ENCODE measurements at regions not wholly inside any gene's neighbourhood (a gene's known extent, or its start where the extent isn't known, plus 50 kb on each side); places are given as distances from the start of the nearest gene placed in this dataset.

DNA sequence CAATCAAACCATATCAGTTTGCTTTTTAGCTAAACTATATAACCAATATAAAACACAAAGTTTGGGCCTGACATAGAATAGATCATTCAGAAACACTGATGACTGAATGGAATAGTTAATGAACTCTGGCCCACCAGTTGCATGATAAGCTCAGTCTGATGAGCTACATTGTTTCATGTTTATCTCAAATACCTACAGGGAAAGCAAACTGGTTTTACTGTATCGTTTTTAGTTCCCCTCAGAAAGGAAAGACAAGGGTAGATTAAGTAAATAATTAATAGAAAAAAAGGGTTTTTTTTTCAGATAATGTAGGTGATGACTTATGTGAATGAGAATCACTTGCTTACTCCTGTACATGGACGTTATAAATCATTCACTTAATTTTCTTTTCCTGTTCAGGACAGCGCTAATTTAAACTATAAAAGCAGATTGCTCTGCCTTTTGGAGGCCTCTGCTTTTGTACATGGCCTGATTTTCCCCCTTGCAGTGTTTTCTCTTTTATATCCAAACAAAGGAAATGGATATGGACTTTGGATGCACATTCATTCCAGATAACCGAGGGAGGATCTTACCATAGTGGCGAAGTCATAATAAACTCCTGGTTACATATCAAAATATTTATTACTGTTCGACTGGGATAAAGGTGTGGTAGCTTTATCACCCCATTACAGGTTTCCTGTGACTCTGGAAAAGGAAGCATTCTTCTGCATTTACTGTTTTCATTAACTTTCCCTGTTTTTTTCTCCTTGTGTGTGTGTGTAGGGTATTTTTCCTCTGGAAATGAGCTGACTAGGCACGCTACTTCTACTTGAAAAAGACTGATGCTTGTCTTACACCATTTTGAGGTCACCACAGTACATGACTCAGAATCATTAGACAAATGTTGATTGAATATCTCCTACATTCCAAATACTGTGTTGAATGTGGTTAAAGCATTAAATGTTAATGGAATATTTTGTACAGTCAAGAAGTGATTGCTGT, 373.1 kb upstream of the HS3ST1 start:
- Histone ChIP-seq H3K36me3 (ENCODE audit: insufficient read depth, low read length) (no peaks in the 10 kb centered on the region), H2AFZ (ENCODE audit: low read depth, low read length) (no peak overlapping the region), H3K4me2 (ENCODE audit: low read length) (no peak overlapping the region), H3K9me3 (ENCODE audit: low read length) (no peaks in the 10 kb centered on the region), H3K27me3 (ENCODE audit: insufficient read depth, low read depth, low read length) (no peaks in the 10 kb centered on the region), H3K4me3 (ENCODE audit: low read length) (no peak overlapping the region), H4K20me1 (ENCODE audit: insufficient read depth) (no peaks in the 10 kb centered on the region), H3K9me2 (ENCODE audit: insufficient read depth, low read length) (no peaks in the 10 kb centered on the region), H3K79me2 (replicated peaks; ENCODE audit: insufficient read depth, low read length) (no peaks in the 10 kb centered on the region), H3K27ac (ENCODE audit: low read length) (no peak overlapping the region), H3K9ac (ENCODE audit: low read length) (no peak overlapping the region), H3F3A (ENCODE audit: insufficient read depth, low read length, poor library complexity, severe bottlenecking) (no peaks in the 10 kb centered on the region)
- TF ChIP-seq TAF1 (IDR thresholded peaks at IDR 0.05; ENCODE audit: low read depth), result no peak
- TF ChIP-seq, protein P1, sequence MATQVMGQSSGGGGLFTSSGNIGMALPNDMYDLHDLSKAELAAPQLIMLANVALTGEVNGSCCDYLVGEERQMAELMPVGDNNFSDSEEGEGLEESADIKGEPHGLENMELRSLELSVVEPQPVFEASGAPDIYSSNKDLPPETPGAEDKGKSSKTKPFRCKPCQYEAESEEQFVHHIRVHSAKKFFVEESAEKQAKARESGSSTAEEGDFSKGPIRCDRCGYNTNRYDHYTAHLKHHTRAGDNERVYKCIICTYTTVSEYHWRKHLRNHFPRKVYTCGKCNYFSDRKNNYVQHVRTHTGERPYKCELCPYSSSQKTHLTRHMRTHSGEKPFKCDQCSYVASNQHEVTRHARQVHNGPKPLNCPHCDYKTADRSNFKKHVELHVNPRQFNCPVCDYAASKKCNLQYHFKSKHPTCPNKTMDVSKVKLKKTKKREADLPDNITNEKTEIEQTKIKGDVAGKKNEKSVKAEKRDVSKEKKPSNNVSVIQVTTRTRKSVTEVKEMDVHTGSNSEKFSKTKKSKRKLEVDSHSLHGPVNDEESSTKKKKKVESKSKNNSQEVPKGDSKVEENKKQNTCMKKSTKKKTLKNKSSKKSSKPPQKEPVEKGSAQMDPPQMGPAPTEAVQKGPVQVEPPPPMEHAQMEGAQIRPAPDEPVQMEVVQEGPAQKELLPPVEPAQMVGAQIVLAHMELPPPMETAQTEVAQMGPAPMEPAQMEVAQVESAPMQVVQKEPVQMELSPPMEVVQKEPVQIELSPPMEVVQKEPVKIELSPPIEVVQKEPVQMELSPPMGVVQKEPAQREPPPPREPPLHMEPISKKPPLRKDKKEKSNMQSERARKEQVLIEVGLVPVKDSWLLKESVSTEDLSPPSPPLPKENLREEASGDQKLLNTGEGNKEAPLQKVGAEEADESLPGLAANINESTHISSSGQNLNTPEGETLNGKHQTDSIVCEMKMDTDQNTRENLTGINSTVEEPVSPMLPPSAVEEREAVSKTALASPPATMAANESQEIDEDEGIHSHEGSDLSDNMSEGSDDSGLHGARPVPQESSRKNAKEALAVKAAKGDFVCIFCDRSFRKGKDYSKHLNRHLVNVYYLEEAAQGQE (IDR thresholded peaks at IDR 0.05; ENCODE audit: borderline replicate concordance), result no peak
- TF ChIP-seq MXI1 (conservative IDR thresholded peaks at IDR 0.05; ENCODE audit: poor library complexity, severe bottlenecking), result no peak

DNA sequence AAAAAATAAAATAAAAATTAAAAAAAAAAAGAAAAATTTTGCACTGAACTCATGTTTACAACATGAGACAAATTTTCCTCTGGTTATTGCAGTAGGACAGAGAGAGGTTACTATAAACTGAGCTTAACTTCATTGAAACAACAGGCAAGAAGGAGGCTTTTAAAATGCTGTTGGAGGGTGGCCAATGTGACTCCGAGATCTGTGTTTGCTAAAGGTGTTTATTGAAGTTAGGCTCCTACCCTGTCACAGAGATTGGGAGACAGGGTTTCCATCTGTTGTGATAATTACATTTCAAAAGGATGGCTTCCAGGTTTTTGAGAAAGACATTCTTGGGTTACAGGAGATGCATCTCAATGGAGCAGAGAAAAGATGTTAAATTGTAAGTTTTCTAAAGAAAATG, 370.5 kb upstream of the HS3ST1 start:
- no peaks in the 10 kb centered on the region for H3K36me3 ChIP-seq (ENCODE audit: insufficient read depth, low read length)
- H4K20me1 ChIP-seq (ENCODE audit: insufficient read depth), result no peaks in the 10 kb centered on the region
- H2AFZ ChIP-seq (ENCODE audit: low read depth, low read length), result no peak overlapping the region
- no peak overlapping the region for H3K4me2 ChIP-seq (ENCODE audit: low read length)
- no peak overlapping the region for H3K9ac ChIP-seq (ENCODE audit: low read length)
- TF ChIP-seq EZH2 (IDR thresholded peaks at IDR 0.05; ENCODE audit: borderline replicate concordance, insufficient read depth, low read length, poor library complexity, severe bottlenecking), result no peak
- no peak for TF ChIP-seq EP300 (conservative IDR thresholded peaks at IDR 0.05; ENCODE audit: poor library complexity, severe bottlenecking)
- TF ChIP-seq TAF1 (IDR thresholded peaks at IDR 0.05; ENCODE audit: low read depth), result no peak
- TF ChIP-seq, protein P1 (IDR thresholded peaks at IDR 0.05; ENCODE audit: borderline replicate concordance), result no peak
- TF ChIP-seq RAD21 (conservative IDR thresholded peaks at IDR 0.05), result no peak
- TF ChIP-seq, protein P2, sequence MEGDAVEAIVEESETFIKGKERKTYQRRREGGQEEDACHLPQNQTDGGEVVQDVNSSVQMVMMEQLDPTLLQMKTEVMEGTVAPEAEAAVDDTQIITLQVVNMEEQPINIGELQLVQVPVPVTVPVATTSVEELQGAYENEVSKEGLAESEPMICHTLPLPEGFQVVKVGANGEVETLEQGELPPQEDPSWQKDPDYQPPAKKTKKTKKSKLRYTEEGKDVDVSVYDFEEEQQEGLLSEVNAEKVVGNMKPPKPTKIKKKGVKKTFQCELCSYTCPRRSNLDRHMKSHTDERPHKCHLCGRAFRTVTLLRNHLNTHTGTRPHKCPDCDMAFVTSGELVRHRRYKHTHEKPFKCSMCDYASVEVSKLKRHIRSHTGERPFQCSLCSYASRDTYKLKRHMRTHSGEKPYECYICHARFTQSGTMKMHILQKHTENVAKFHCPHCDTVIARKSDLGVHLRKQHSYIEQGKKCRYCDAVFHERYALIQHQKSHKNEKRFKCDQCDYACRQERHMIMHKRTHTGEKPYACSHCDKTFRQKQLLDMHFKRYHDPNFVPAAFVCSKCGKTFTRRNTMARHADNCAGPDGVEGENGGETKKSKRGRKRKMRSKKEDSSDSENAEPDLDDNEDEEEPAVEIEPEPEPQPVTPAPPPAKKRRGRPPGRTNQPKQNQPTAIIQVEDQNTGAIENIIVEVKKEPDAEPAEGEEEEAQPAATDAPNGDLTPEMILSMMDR (IDR thresholded peaks at IDR 0.05; ENCODE audit: poor library complexity, severe bottlenecking), result no peak
- no peak for TF ChIP-seq SMC3 (conservative IDR thresholded peaks at IDR 0.05; ENCODE audit: poor library complexity)
- TF ChIP-seq MXI1 (conservative IDR thresholded peaks at IDR 0.05; ENCODE audit: poor library complexity, severe bottlenecking), result no peak
- TF ChIP-seq POLR2AphosphoS5 (IDR thresholded peaks at IDR 0.05), result no peak
- H3F3A ChIP-seq (ENCODE audit: insufficient read depth, low read length, poor library complexity, severe bottlenecking), result no peaks in the 10 kb centered on the region
- no peak overlapping the region for H3K4me3 ChIP-seq (ENCODE audit: low read length)
- no peaks in the 10 kb centered on the region for H3K9me3 ChIP-seq (ENCODE audit: low read length)
- H3K27ac ChIP-seq (ENCODE audit: low read length), result no peak overlapping the region
- H3K79me2 ChIP-seq (replicated peaks; ENCODE audit: insufficient read depth, low read length), result no peaks in the 10 kb centered on the region
- no peaks in the 10 kb centered on the region for H3K9me2 ChIP-seq (ENCODE audit: insufficient read depth, low read length)
- no peaks in the 10 kb centered on the region for H3K27me3 ChIP-seq (ENCODE audit: insufficient read depth, low read depth, low read length)
